B cell (primary cell): ENCODE measurements at regions not wholly inside any gene's neighbourhood (a gene's known extent, or its start where the extent isn't known, plus 50 kb on each side); places are given as distances from the start of the nearest gene placed in this dataset.

Experiments
- ATAC-seq: fragments of 200-7000 bp; cut with Tn5 transposase; one replicate; pipeline ENCODE4 v1.10.0; 2021; ENCODE audit warnings: low read depth, mild to moderate bottlenecking, moderate number of reproducible peaks, moderate library complexity
- CTCF ChIA-PET: fragments of 350-600 bp; sonication (Branson Sonifier 250); formaldehyde crosslinking; loops from one replicate; lab custom pipeline; 2021; ENCODE audit warnings: antibody characterized with exemption, inconsistent platforms; lab: Charles Lee
- POLR2A ChIA-PET: fragments of 350-600 bp; sonication (Branson Sonifier 250); formaldehyde crosslinking; loops from one replicate; lab custom pipeline; 2021; ENCODE audit warnings: antibody characterized with exemption; lab: Charles Lee
- DNase-seq: peaks from one replicate; pipeline ENCODE4 v3.0.0; 2013
- H2AFZ ChIP-seq: 2 replicates; pipeline ENCODE4 v1.6.1; 2012; ENCODE audit warnings: mild to moderate bottlenecking, low read depth, low read length; ENCODE audit not compliant: insufficient read depth, poor library complexity, severe bottlenecking
- H3K27ac ChIP-seq, 2 donors: 1 replicate in 1 of 2; 2 replicates in 1 of 2; pipeline ENCODE4 v1.5.1; 2012 to 2013; ENCODE audit warnings: low read length in 2 of 2, mild to moderate bottlenecking in 2 of 2, moderate library complexity in 1 of 2
- H3K27me3 ChIP-seq, 4 experiments: fragments of 200-600 bp in 1 of 4; sonication (generic) in 1 of 4; replicated peaks in 1 of 4; 1 replicate in 2 of 4; 2 replicates in 2 of 4; pipeline versions ENCODE4 v1.6.1 to v1.7.0; 2013 to 2016; ENCODE audit warnings: low read length in 3 of 4, mild to moderate bottlenecking in 2 of 4, mixed read lengths in 1 of 4, moderate library complexity in 1 of 4; ENCODE audit not compliant: insufficient read depth in 4 of 4, control insufficient read depth in 3 of 4; ENCODE audit errors: control extremely low read depth in 1 of 4
- H3K36me3 ChIP-seq, 2 experiments: replicated peaks in 1 of 2; 1 replicate in 1 of 2; 2 replicates in 1 of 2; pipeline versions ENCODE4 v1.6.1 to v1.7.1; 2013; ENCODE audit warnings: low read length in 1 of 2; ENCODE audit not compliant: insufficient read depth in 2 of 2, control insufficient read depth in 1 of 2; ENCODE audit errors: control extremely low read depth in 1 of 2, extremely low read depth in 1 of 2
- H3K4me1 ChIP-seq, 2 donors: fragments of 200-600 bp in 1 of 2; sonication (generic) in 1 of 2; 1 replicate in 1 of 2; 2 replicates in 1 of 2; pipeline versions ENCODE4 v1.5.1 to v1.6.1; 2013 to 2017; ENCODE audit warnings: low read length in 2 of 2; ENCODE audit not compliant: control insufficient read depth in 2 of 2, insufficient read depth in 2 of 2
- H3K4me2 ChIP-seq: replicated peaks from 2 replicates; pipeline ENCODE3; 2012; ENCODE audit warnings: mild to moderate bottlenecking, low read depth, low read length; ENCODE audit not compliant: poor library complexity, severe bottlenecking
- H3K4me3 ChIP-seq, 5 experiments: fragments of 200-600 bp in 1 of 5; sonication (generic) in 1 of 5; 1 replicate in 3 of 5; 2 replicates in 2 of 5; pipeline versions ENCODE4 v1.5.1 to v1.7.0; 2011 to 2016; ENCODE audit warnings: low read length in 4 of 5, mild to moderate bottlenecking in 4 of 5, low read depth in 2 of 5, control low read depth in 1 of 5, moderate library complexity in 1 of 5; ENCODE audit not compliant: insufficient read depth in 1 of 5; ENCODE audit errors: control extremely low read depth in 1 of 5, extremely low read depth in 1 of 5
- H3K79me2 ChIP-seq: fragments of 200-600 bp; sonication (generic); one replicate; pipeline ENCODE4 v1.6.0; 2016; ENCODE audit warnings: low read length; ENCODE audit not compliant: control insufficient read depth, insufficient read depth
- H3K9ac ChIP-seq: fragments of 200-600 bp; sonication (generic); 2 replicates; pipeline ENCODE4 v1.6.1; 2017; ENCODE audit warnings: mild to moderate bottlenecking, low read length, moderate library complexity
- H3K9me3 ChIP-seq, 3 donors: one replicate each; pipeline versions ENCODE4 v1.6.1 to v1.7.1; 2013; ENCODE audit warnings: low read length in 2 of 3; ENCODE audit not compliant: control insufficient read depth in 2 of 3, insufficient read depth in 1 of 3; ENCODE audit errors: control extremely low read depth in 1 of 3
- H4K20me1 ChIP-seq: 2 replicates; pipeline ENCODE4 v1.6.0; 2012; ENCODE audit warnings: mild to moderate bottlenecking, low read length; ENCODE audit not compliant: insufficient read depth, control insufficient read depth, poor library complexity, severe bottlenecking
- H3K27ac Mint-ChIP-seq: one replicate; pipeline ENCODE4 v1.8.0; 2021; ENCODE audit warnings: mixed read lengths
- H3K27me3 Mint-ChIP-seq: one replicate; pipeline ENCODE4 v1.8.0; 2021; ENCODE audit warnings: mixed read lengths
- H3K4me1 Mint-ChIP-seq: one replicate; pipeline ENCODE4 v1.8.0; 2021; ENCODE audit warnings: mixed read lengths
- H3K4me3 Mint-ChIP-seq: one replicate; pipeline ENCODE4 v1.8.0; 2021; ENCODE audit warnings: mixed read lengths
- H3K9me3 Mint-ChIP-seq: one replicate; pipeline ENCODE4 v1.8.0; 2022; ENCODE audit warnings: mixed read lengths; ENCODE audit not compliant: insufficient read depth
- CTCF ChIP-seq: fragments of 200-600 bp; IDR thresholded peaks from one replicate; pipeline ENCODE4 v1.8.0; 2022; ENCODE audit warnings: antibody characterized with exemption, mild to moderate bottlenecking
- EZH2 ChIP-seq: IDR thresholded peaks from 2 replicates; pipeline ENCODE4 v1.6.1; 2012; ENCODE audit warnings: borderline replicate concordance, low read depth, mild to moderate bottlenecking, moderate library complexity, low read length; ENCODE audit not compliant: insufficient read depth, poor library complexity, severe bottlenecking
- WGBS: methylation state at CpG from one replicate; pipeline ENCODE4 v1.1.5; 2013; ENCODE audit warnings: missing lambda C conversion rate; ENCODE audit not compliant: insufficient coverage; 5-methylcytosine and 5-hydroxymethylcytosine counted together
- intact Hi-C: fragments of 100-400 bp; cut with micrococcal nuclease; formaldehyde crosslinking; loops from one replicate; pipeline ENCODE4 v1.10.0; 2022

- peaks cover 3% of the 10 kb centered on the region for H3K9me3 Mint-ChIP-seq
- H3K4me1 Mint-ChIP-seq = no peaks in the 10 kb centered on the region
- H3K27ac Mint-ChIP-seq = no peak overlapping the region
Measured at GRCh38 chr3:67737140-67737539, 82.7 kb upstream of the SUCLG2 start.

GRCh38 chr3:67733269-67733950 is 79.0 kb upstream of the SUCLG2 start:
- Mint-ChIP-seq H3K4me1 (no peaks in the 10 kb centered on the region), H3K4me3 (no peak overlapping the region), H3K27ac (no peak overlapping the region), H3K27me3 (no peaks in the 10 kb centered on the region), H3K9me3 (peaks cover 3% of the 10 kb centered on the region)
- Histone ChIP-seq H3K36me3 (no peaks in the 10 kb centered on the region), H2AFZ (no peak overlapping the region), H3K79me2 (no peaks in the 10 kb centered on the region), H3K9me3 (no peaks in the 10 kb centered on the region), H4K20me1 (no peaks in the 10 kb centered on the region), H3K27me3 (no peaks in the 10 kb centered on the region), H3K9ac (no peak overlapping the region), H3K27ac (no peak overlapping the region), H3K4me2 (no peak overlapping the region), H3K4me3 (no peak overlapping the region), H3K4me1 (no peaks in the 10 kb centered on the region)
- DNase-seq (no peak), ATAC-seq (no peak)
- TF ChIP-seq EZH2 = no peak
- TF ChIP-seq CTCF = no peak
- no CpG with 5 or more reads among the region's 3 CpGs for WGBS
- CTCF ChIA-PET = no interaction called here
- intact Hi-C loops = no loop called here
- POLR2A ChIA-PET = no interaction called here

More at GRCh38 chr3:67737140-67737539, 82.7 kb upstream of the SUCLG2 start:
- no peaks in the 10 kb centered on the region for H4K20me1 ChIP-seq
- H3K9me3 ChIP-seq = no peaks in the 10 kb centered on the region
- no peaks in the 10 kb centered on the region for H3K4me1 ChIP-seq
- no peak for DNase-seq
- WGBS = 86% methylated on average over 1 of the region's 1 CpG
- ChIA-PET CTCF (no interaction called here), POLR2A (no interaction called here)
- no peaks in the 10 kb centered on the region for H3K36me3 ChIP-seq
- H3K9ac ChIP-seq = no peak overlapping the region
- no peak overlapping the region for H2AFZ ChIP-seq
- intact Hi-C loops = no loop called here
- no peaks in the 10 kb centered on the region for H3K27me3 ChIP-seq
- H3K4me3 Mint-ChIP-seq = no peak overlapping the region
- H3K79me2 ChIP-seq = no peaks in the 10 kb centered on the region
- no peak overlapping the region for H3K4me3 ChIP-seq
- TF ChIP-seq CTCF = no peak
- no peak for TF ChIP-seq EZH2
- ATAC-seq = no peak
- H3K4me2 ChIP-seq = no peak overlapping the region
- H3K27ac ChIP-seq = no peak overlapping the region
- H3K27me3 Mint-ChIP-seq = no peaks in the 10 kb centered on the region
